ENCODE measurements at regions not wholly inside any gene's neighbourhood (a gene's known extent, or its start where the extent isn't known, plus 50 kb on each side); places are given as distances from the start of the nearest gene placed in this dataset.

- DNase-seq (ENCODE audit: low spot score), result no peak
- Mint-ChIP-seq H3K4me3 (no peak overlapping the region), H3K27me3 (ENCODE audit: low read depth) (no peaks in the 10 kb centered on the region), H3K27ac (no peak overlapping the region), H3K9me3 (no peaks in the 10 kb centered on the region), H3K36me3 (ENCODE audit: low read depth) (no peaks in the 10 kb centered on the region), H3K4me1 (ENCODE audit: low read depth) (no peaks in the 10 kb centered on the region)
Observed at GRCh38 chr2:165033402-165033801, 78.1 kb upstream of the SLC38A11 start.

GRCh38 chr2:165032559-165032958, 77.2 kb upstream of the SLC38A11 start:
- H3K27me3 Mint-ChIP-seq (ENCODE audit: low read depth), result no peaks in the 10 kb centered on the region
- no peak overlapping the region for H3K27ac Mint-ChIP-seq
- DNase-seq (ENCODE audit: low spot score), result no peak
- no peaks in the 10 kb centered on the region for H3K4me1 Mint-ChIP-seq (ENCODE audit: low read depth)
- H3K36me3 Mint-ChIP-seq (ENCODE audit: low read depth), result no peaks in the 10 kb centered on the region
- H3K4me3 Mint-ChIP-seq, result no peak overlapping the region
- no peaks in the 10 kb centered on the region for H3K9me3 Mint-ChIP-seq

- no peaks in the 10 kb centered on the region for H3K36me3 Mint-ChIP-seq (ENCODE audit: low read depth)
- no peak for DNase-seq (ENCODE audit: low spot score)
- H3K27ac Mint-ChIP-seq, result no peak overlapping the region
- no peaks in the 10 kb centered on the region for H3K4me1 Mint-ChIP-seq (ENCODE audit: low read depth)
- no peak overlapping the region for H3K4me3 Mint-ChIP-seq
- no peaks in the 10 kb centered on the region for H3K9me3 Mint-ChIP-seq
- H3K27me3 Mint-ChIP-seq (ENCODE audit: low read depth), result no peaks in the 10 kb centered on the region
Observed at GRCh38 chr2:165024199-165024598, 68.9 kb upstream of the SLC38A11 start.

GRCh38 chr2:165022781-165023180, 67.5 kb upstream of the SLC38A11 start:
- Mint-ChIP-seq H3K36me3 (ENCODE audit: low read depth) (no peaks in the 10 kb centered on the region), H3K4me1 (ENCODE audit: low read depth) (no peaks in the 10 kb centered on the region), H3K27ac (no peak overlapping the region)

GRCh38 chr2:165017966-165018596, 62.8 kb upstream of the SLC38A11 start:
- H3K4me1 Mint-ChIP-seq (ENCODE audit: low read depth), result no peaks in the 10 kb centered on the region
- no peak overlapping the region for H3K27ac Mint-ChIP-seq
- no peak for DNase-seq (ENCODE audit: low spot score)
- no peaks in the 10 kb centered on the region for H3K36me3 Mint-ChIP-seq (ENCODE audit: low read depth)
- H3K9me3 Mint-ChIP-seq, result no peaks in the 10 kb centered on the region
- H3K4me3 Mint-ChIP-seq, result no peak overlapping the region
- H3K27me3 Mint-ChIP-seq (ENCODE audit: low read depth), result no peaks in the 10 kb centered on the region

More at GRCh38 chr2:165022781-165023180, 67.5 kb upstream of the SLC38A11 start:
- no peak for DNase-seq (ENCODE audit: low spot score)
- H3K9me3 Mint-ChIP-seq, result no peaks in the 10 kb centered on the region
- no peak overlapping the region for H3K4me3 Mint-ChIP-seq
- no peaks in the 10 kb centered on the region for H3K27me3 Mint-ChIP-seq (ENCODE audit: low read depth)

GRCh38 chr2:165016772-165017411, 61.6 kb upstream of the SLC38A11 start:
- H3K36me3 Mint-ChIP-seq (ENCODE audit: low read depth), result no peaks in the 10 kb centered on the region
- no peak overlapping the region for H3K27ac Mint-ChIP-seq
- H3K4me1 Mint-ChIP-seq (ENCODE audit: low read depth), result no peaks in the 10 kb centered on the region
- H3K4me3 Mint-ChIP-seq, result no peak overlapping the region
- H3K9me3 Mint-ChIP-seq, result no peaks in the 10 kb centered on the region
- DNase-seq (ENCODE audit: low spot score), result no peak
- no peaks in the 10 kb centered on the region for H3K27me3 Mint-ChIP-seq (ENCODE audit: low read depth)

- no peaks in the 10 kb centered on the region for H3K27me3 Mint-ChIP-seq (ENCODE audit: low read depth)
- peak; percentile 38 for DNase-seq (ENCODE audit: low spot score)
Observed at GRCh38 chr2:165015052-165015642, 59.8 kb upstream of the SLC38A11 start.

GRCh38 chr2:165013944-165014619, 58.8 kb upstream of the SLC38A11 start:
- H3K4me1 Mint-ChIP-seq (ENCODE audit: low read depth), result no peaks in the 10 kb centered on the region
- H3K36me3 Mint-ChIP-seq (ENCODE audit: low read depth), result no peaks in the 10 kb centered on the region
- no peak for DNase-seq (ENCODE audit: low spot score)
- no peak overlapping the region for H3K4me3 Mint-ChIP-seq
- no peak overlapping the region for H3K27ac Mint-ChIP-seq
- H3K9me3 Mint-ChIP-seq, result no peaks in the 10 kb centered on the region
- no peaks in the 10 kb centered on the region for H3K27me3 Mint-ChIP-seq (ENCODE audit: low read depth)

More at GRCh38 chr2:165015052-165015642, 59.8 kb upstream of the SLC38A11 start:
- H3K4me3 Mint-ChIP-seq, result no peak overlapping the region
- H3K36me3 Mint-ChIP-seq (ENCODE audit: low read depth), result no peaks in the 10 kb centered on the region
- H3K27ac Mint-ChIP-seq, result no peak overlapping the region
- H3K4me1 Mint-ChIP-seq (ENCODE audit: low read depth), result no peaks in the 10 kb centered on the region
- no peaks in the 10 kb centered on the region for H3K9me3 Mint-ChIP-seq

- H3K27me3 Mint-ChIP-seq (ENCODE audit: low read depth), result peaks cover 7% of the 10 kb centered on the region
- H3K36me3 Mint-ChIP-seq (ENCODE audit: low read depth), result no peaks in the 10 kb centered on the region
- H3K27ac Mint-ChIP-seq, result no peak overlapping the region
Observed at GRCh38 chr2:165011199-165011598, 55.9 kb upstream of the SLC38A11 start.

GRCh38 chr2:165010556-165010955, 55.2 kb upstream of the SLC38A11 start:
- DNase-seq (ENCODE audit: low spot score), result no peak
- Mint-ChIP-seq H3K27ac (no peak overlapping the region), H3K9me3 (no peaks in the 10 kb centered on the region), H3K36me3 (ENCODE audit: low read depth) (no peaks in the 10 kb centered on the region), H3K27me3 (ENCODE audit: low read depth) (peaks cover 9% of the 10 kb centered on the region), H3K4me3 (no peak overlapping the region), H3K4me1 (ENCODE audit: low read depth) (no peaks in the 10 kb centered on the region)

More at GRCh38 chr2:165011199-165011598, 55.9 kb upstream of the SLC38A11 start:
- Mint-ChIP-seq H3K4me1 (ENCODE audit: low read depth) (no peaks in the 10 kb centered on the region), H3K9me3 (no peaks in the 10 kb centered on the region), H3K4me3 (no peak overlapping the region)
- DNase-seq (ENCODE audit: low spot score), result no peak

GRCh38 chr2:165009466-165009865, 54.1 kb upstream of the SLC38A11 start:
- no peak overlapping the region for H3K27ac Mint-ChIP-seq
- DNase-seq (ENCODE audit: low spot score), result no peak

GRCh38 chr2:165008730-165009315, 53.5 kb upstream of the SLC38A11 start:
- Mint-ChIP-seq H3K4me1 (ENCODE audit: low read depth) (no peaks in the 10 kb centered on the region), H3K9me3 (no peaks in the 10 kb centered on the region), H3K36me3 (ENCODE audit: low read depth) (no peaks in the 10 kb centered on the region), H3K4me3 (no peak overlapping the region), H3K27me3 (ENCODE audit: low read depth) (peaks cover 9% of the 10 kb centered on the region), H3K27ac (no peak overlapping the region)
- DNase-seq (ENCODE audit: low spot score), result no peak

More at GRCh38 chr2:165009466-165009865, 54.1 kb upstream of the SLC38A11 start:
- Mint-ChIP-seq H3K4me1 (ENCODE audit: low read depth) (no peaks in the 10 kb centered on the region), H3K9me3 (no peaks in the 10 kb centered on the region), H3K36me3 (ENCODE audit: low read depth) (no peaks in the 10 kb centered on the region), H3K27me3 (ENCODE audit: low read depth) (peaks cover 9% of the 10 kb centered on the region), H3K4me3 (no peak overlapping the region)

- Mint-ChIP-seq H3K4me1 (ENCODE audit: low read depth) (no peaks in the 10 kb centered on the region), H3K27ac (no peak overlapping the region), H3K36me3 (ENCODE audit: low read depth) (no peaks in the 10 kb centered on the region), H3K4me3 (no peak overlapping the region), H3K27me3 (ENCODE audit: low read depth) (peaks cover 9% of the 10 kb centered on the region), H3K9me3 (no peaks in the 10 kb centered on the region)
- DNase-seq (ENCODE audit: low spot score), result no peak
Observed at GRCh38 chr2:165007161-165007744, 51.9 kb upstream of the SLC38A11 start.

Data from T-helper 2 cell treated with Interferon-gamma antibody and Interleukin-4, amounts not matched to agents 5 μg/mL and 100 μg/mL, for 36 hours (primary cell).